ENCODE measurements at regions not wholly inside any gene's neighbourhood (a gene's known extent, or its start where the extent isn't known, plus 50 kb on each side); places are given as distances from the start of the nearest gene placed in this dataset.

- no peak for TF ChIP-seq CTCF (IDR thresholded peaks at IDR 0.05; ENCODE audit: low read depth, low read length, poor library complexity, severe bottlenecking)
- TF ChIP-seq EZH2phosphoT487 (IDR thresholded peaks at IDR 0.05; ENCODE audit: borderline replicate concordance, low read length) = no peak
Observed at GRCh38 chr1:115201598-115201997, 112.3 kb upstream of the TSPAN2 start.

Measured in DOHH2 (cell line).